ENCODE measurements at regions not wholly inside any gene's neighbourhood (a gene's known extent, or its start where the extent isn't known, plus 50 kb on each side); places are given as distances from the start of the nearest gene placed in this dataset.

- H3K27me3 Mint-ChIP-seq = peaks cover 32% of the 10 kb centered on the region
- no peak overlapping the region for H3K4me3 Mint-ChIP-seq
- no peak overlapping the region for H3K27ac Mint-ChIP-seq (ENCODE audit: low read depth)
- no peak for DNase-seq (ENCODE audit: low spot score in 2 of 2)
- H3K9me3 Mint-ChIP-seq = no peaks in the 10 kb centered on the region
- ATAC-seq (replicated peaks; ENCODE audit: extremely low read depth, poor library complexity, severe bottlenecking) = no peak
- H3K4me1 Mint-ChIP-seq = no peaks in the 10 kb centered on the region
- H3K36me3 Mint-ChIP-seq (ENCODE audit: insufficient read depth) = peaks cover 2% of the 10 kb centered on the region
These were observed 149.9 kb downstream of the SHQ1 start for GRCh38 chr3:72698154-72698917.

- DNase-seq (ENCODE audit: low spot score in 2 of 2) (no peak), ATAC-seq (replicated peaks; ENCODE audit: extremely low read depth, poor library complexity, severe bottlenecking) (no peak)
- H3K4me3 Mint-ChIP-seq = no peak overlapping the region
- peaks cover 32% of the 10 kb centered on the region for H3K27me3 Mint-ChIP-seq
- H3K27ac Mint-ChIP-seq (ENCODE audit: low read depth) = no peak overlapping the region
- H3K36me3 Mint-ChIP-seq (ENCODE audit: insufficient read depth) = peaks cover 2% of the 10 kb centered on the region
- no peaks in the 10 kb centered on the region for H3K9me3 Mint-ChIP-seq
- no peaks in the 10 kb centered on the region for H3K4me1 Mint-ChIP-seq
These were observed 150.5 kb downstream of the SHQ1 start for GRCh38 chr3:72697717-72698116.

- Mint-ChIP-seq H3K4me3 (no peak overlapping the region), H3K9me3 (no peaks in the 10 kb centered on the region), H3K27me3 (peaks cover 32% of the 10 kb centered on the region), H3K4me1 (no peaks in the 10 kb centered on the region), H3K27ac (ENCODE audit: low read depth) (no peak overlapping the region), H3K36me3 (ENCODE audit: insufficient read depth) (peaks cover under 1% of the 10 kb centered on the region)
- DNase-seq (ENCODE audit: low spot score in 2 of 2) (no peak), ATAC-seq (replicated peaks; ENCODE audit: extremely low read depth, poor library complexity, severe bottlenecking) (no peak)
These were observed 151.4 kb downstream of the SHQ1 start for GRCh38 chr3:72696815-72697214.

GRCh38 chr3:72694398-72694797 lies 153.8 kb downstream of the SHQ1 start:
- no peaks in the 10 kb centered on the region for H3K9me3 Mint-ChIP-seq
- no peak overlapping the region for H3K4me3 Mint-ChIP-seq
- no peak overlapping the region for H3K27ac Mint-ChIP-seq (ENCODE audit: low read depth)
- peaks cover 21% of the 10 kb centered on the region for H3K27me3 Mint-ChIP-seq
- no peaks in the 10 kb centered on the region for H3K4me1 Mint-ChIP-seq
- no peak for DNase-seq (ENCODE audit: low spot score in 2 of 2)
- no peak for ATAC-seq (replicated peaks; ENCODE audit: extremely low read depth, poor library complexity, severe bottlenecking)
- no peaks in the 10 kb centered on the region for H3K36me3 Mint-ChIP-seq (ENCODE audit: insufficient read depth)

- no peaks in the 10 kb centered on the region for H3K4me1 Mint-ChIP-seq
- H3K4me3 Mint-ChIP-seq = no peak overlapping the region
- no peaks in the 10 kb centered on the region for H3K36me3 Mint-ChIP-seq (ENCODE audit: insufficient read depth)
- no peak overlapping the region for H3K27ac Mint-ChIP-seq (ENCODE audit: low read depth)
- H3K9me3 Mint-ChIP-seq = no peaks in the 10 kb centered on the region
- peaks cover 9% of the 10 kb centered on the region for H3K27me3 Mint-ChIP-seq
- no peak for ATAC-seq (replicated peaks; ENCODE audit: extremely low read depth, poor library complexity, severe bottlenecking)
- no peak for DNase-seq (ENCODE audit: low spot score in 2 of 2)
These were observed 155.3 kb downstream of the SHQ1 start for GRCh38 chr3:72692990-72693389.

GRCh38 chr3:72690629-72691028 lies 157.6 kb downstream of the SHQ1 start:
- no peaks in the 10 kb centered on the region for H3K4me1 Mint-ChIP-seq
- no peaks in the 10 kb centered on the region for H3K9me3 Mint-ChIP-seq
- H3K36me3 Mint-ChIP-seq (ENCODE audit: insufficient read depth) = no peaks in the 10 kb centered on the region
- H3K4me3 Mint-ChIP-seq = no peak overlapping the region
- no peak for ATAC-seq (replicated peaks; ENCODE audit: extremely low read depth, poor library complexity, severe bottlenecking)
- DNase-seq (ENCODE audit: low spot score in 2 of 2) = no peak
- H3K27me3 Mint-ChIP-seq = no peaks in the 10 kb centered on the region
- no peak overlapping the region for H3K27ac Mint-ChIP-seq (ENCODE audit: low read depth)

GRCh38 chr3:72682936-72683452 lies 165.3 kb downstream of the SHQ1 start:
- Mint-ChIP-seq H3K27ac (ENCODE audit: low read depth) (no peak overlapping the region), H3K4me3 (no peak overlapping the region), H3K36me3 (ENCODE audit: insufficient read depth) (no peaks in the 10 kb centered on the region), H3K9me3 (no peaks in the 10 kb centered on the region), H3K27me3 (peaks cover 24% of the 10 kb centered on the region), H3K4me1 (peaks cover 10% of the 10 kb centered on the region)
- ATAC-seq (replicated peaks; ENCODE audit: extremely low read depth, poor library complexity, severe bottlenecking) = no peak
- no peak for DNase-seq (ENCODE audit: low spot score in 2 of 2)

GRCh38 chr3:72681598-72681997 lies 166.6 kb downstream of the SHQ1 start:
- Mint-ChIP-seq H3K9me3 (no peaks in the 10 kb centered on the region), H3K27ac (ENCODE audit: low read depth) (no peak overlapping the region), H3K4me1 (peaks cover 10% of the 10 kb centered on the region), H3K36me3 (ENCODE audit: insufficient read depth) (no peaks in the 10 kb centered on the region), H3K27me3 (peaks cover 35% of the 10 kb centered on the region), H3K4me3 (no peak overlapping the region)
- no peak for ATAC-seq (replicated peaks; ENCODE audit: extremely low read depth, poor library complexity, severe bottlenecking)
- no peak for DNase-seq (ENCODE audit: low spot score in 2 of 2)

- Mint-ChIP-seq H3K4me3 (no peak overlapping the region), H3K27me3 (peaks cover 35% of the 10 kb centered on the region), H3K27ac (ENCODE audit: low read depth) (peak overlapping the region; percentile 12), H3K9me3 (no peaks in the 10 kb centered on the region), H3K4me1 (peaks cover 10% of the 10 kb centered on the region), H3K36me3 (ENCODE audit: insufficient read depth) (no peaks in the 10 kb centered on the region)
- no peak for DNase-seq (ENCODE audit: low spot score in 2 of 2)
- ATAC-seq (replicated peaks; ENCODE audit: extremely low read depth, poor library complexity, severe bottlenecking) = no peak
These were observed 167.5 kb downstream of the SHQ1 start for GRCh38 chr3:72680766-72681165.

- Mint-ChIP-seq H3K4me1 (peaks cover 10% of the 10 kb centered on the region), H3K27me3 (peaks cover 35% of the 10 kb centered on the region), H3K36me3 (ENCODE audit: insufficient read depth) (no peaks in the 10 kb centered on the region), H3K4me3 (no peak overlapping the region), H3K27ac (ENCODE audit: low read depth) (no peak overlapping the region), H3K9me3 (no peaks in the 10 kb centered on the region)
- ATAC-seq (replicated peaks; ENCODE audit: extremely low read depth, poor library complexity, severe bottlenecking) = no peak
- no peak for DNase-seq (ENCODE audit: low spot score in 2 of 2)
These were observed 168.6 kb downstream of the SHQ1 start for GRCh38 chr3:72679540-72680198.

GRCh38 chr3:72678867-72679266 lies 169.4 kb downstream of the SHQ1 start:
- Mint-ChIP-seq H3K9me3 (no peaks in the 10 kb centered on the region), H3K27ac (ENCODE audit: low read depth) (no peak overlapping the region), H3K36me3 (ENCODE audit: insufficient read depth) (no peaks in the 10 kb centered on the region), H3K4me3 (no peak overlapping the region), H3K4me1 (peaks cover 10% of the 10 kb centered on the region), H3K27me3 (peaks cover 35% of the 10 kb centered on the region)
- DNase-seq (ENCODE audit: low spot score in 2 of 2) = no peak
- ATAC-seq (replicated peaks; ENCODE audit: extremely low read depth, poor library complexity, severe bottlenecking) = no peak

GRCh38 chr3:72678380-72678779 lies 169.9 kb downstream of the SHQ1 start:
- Mint-ChIP-seq H3K27ac (ENCODE audit: low read depth) (no peak overlapping the region), H3K9me3 (no peaks in the 10 kb centered on the region), H3K36me3 (ENCODE audit: insufficient read depth) (no peaks in the 10 kb centered on the region), H3K4me3 (no peak overlapping the region), H3K4me1 (peaks cover 10% of the 10 kb centered on the region), H3K27me3 (peaks cover 35% of the 10 kb centered on the region)
- ATAC-seq (replicated peaks; ENCODE audit: extremely low read depth, poor library complexity, severe bottlenecking) (no peak), DNase-seq (ENCODE audit: low spot score in 2 of 2) (no peak)

GRCh38 chr3:72675243-72675642 lies 173.0 kb downstream of the SHQ1 start:
- ATAC-seq (replicated peaks; ENCODE audit: extremely low read depth, poor library complexity, severe bottlenecking) (no peak), DNase-seq (ENCODE audit: low spot score in 2 of 2) (no peak)
- Mint-ChIP-seq H3K4me1 (peaks cover under 1% of the 10 kb centered on the region), H3K36me3 (ENCODE audit: insufficient read depth) (no peaks in the 10 kb centered on the region), H3K4me3 (no peak overlapping the region), H3K27ac (ENCODE audit: low read depth) (no peak overlapping the region), H3K27me3 (peaks cover 13% of the 10 kb centered on the region), H3K9me3 (no peaks in the 10 kb centered on the region)

Data from central memory CD8-positive, alpha-beta T cell (primary cell).